ENCODE measurements at regions not wholly inside any gene's neighbourhood (a gene's known extent, or its start where the extent isn't known, plus 50 kb on each side); places are given as distances from the start of the nearest gene placed in this dataset.

DNA sequence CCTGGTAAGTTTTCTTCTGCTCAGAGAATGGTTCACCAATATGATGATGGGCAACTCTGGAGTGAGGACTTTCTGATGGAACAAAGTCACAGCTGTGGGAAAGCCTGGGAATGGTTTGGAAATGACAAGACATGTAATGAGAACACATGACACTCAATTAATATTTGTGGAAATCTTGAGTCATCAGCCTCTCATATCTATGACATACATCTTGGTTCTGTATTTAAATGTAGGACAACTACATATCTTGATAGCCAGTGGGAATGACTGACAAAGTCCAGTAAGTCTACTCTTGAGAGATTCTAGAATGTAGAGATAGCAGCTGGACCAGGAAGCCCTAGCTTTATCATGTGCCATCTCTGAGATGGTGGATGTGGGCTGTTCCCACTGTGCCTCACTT, 85.5 kb downstream of the PALM2AKAP2 start:
- TF ChIP-seq POLR2A (IDR thresholded peaks at IDR 0.05; ENCODE audit: low read length) (no peak), GATA1 (IDR thresholded peaks at IDR 0.05; ENCODE audit: low read depth, low read length) (no peak)
